Activated CD8-positive, alpha-beta T cell treated with anti-CD3 and anti-CD28 coated beads for 36 hours (primary cell): ENCODE measurements at regions not wholly inside any gene's neighbourhood (a gene's known extent, or its start where the extent isn't known, plus 50 kb on each side); places are given as distances from the start of the nearest gene placed in this dataset.

ENCODE experiments used
- ATAC-seq: fragments of 200-7000 bp; cut with Tn5 transposase; one replicate; pipeline ENCODE4 v1.10.0; 2021; ENCODE audit warnings: mild to moderate bottlenecking, moderate library complexity
- CTCF ChIA-PET: fragments of 350-600 bp; sonication (Branson Sonifier 250); formaldehyde crosslinking; loops from one replicate; lab custom pipeline; 2021; ENCODE audit warnings: antibody characterized with exemption; lab: Charles Lee
- POLR2A ChIA-PET: fragments of 350-600 bp; sonication (Branson Sonifier 250); formaldehyde crosslinking; loops from one replicate; lab custom pipeline; 2021; ENCODE audit warnings: antibody characterized with exemption; lab: Charles Lee
- DNase-seq: peaks from one replicate; pipeline ENCODE4 v3.0.0-alpha.2; 2020
- H3K27ac Mint-ChIP-seq: one replicate; pipeline ENCODE4 v1.8.0; 2021; ENCODE audit warnings: mild to moderate bottlenecking, mixed read lengths
- H3K27me3 Mint-ChIP-seq: one replicate; pipeline ENCODE4 v1.8.0; 2021; ENCODE audit warnings: mixed read lengths
- H3K36me3 Mint-ChIP-seq: one replicate; pipeline ENCODE4 v1.8.0; 2021; ENCODE audit warnings: low read depth, mixed read lengths
- H3K4me1 Mint-ChIP-seq: one replicate; pipeline ENCODE4 v1.8.0; 2021; ENCODE audit warnings: low read depth, mixed read lengths
- H3K4me3 Mint-ChIP-seq: one replicate; pipeline ENCODE4 v1.8.0; 2021; ENCODE audit warnings: mild to moderate bottlenecking, moderate library complexity, mixed read lengths
- H3K9me3 Mint-ChIP-seq: one replicate; pipeline ENCODE4 v1.8.0; 2021; ENCODE audit warnings: mixed read lengths
- CTCF ChIP-seq: fragments of 200-600 bp; IDR thresholded peaks from one replicate; pipeline ENCODE4 v1.8.0; 2022; ENCODE audit warnings: antibody characterized with exemption, mild to moderate bottlenecking
- intact Hi-C: fragments of 100-400 bp; cut with micrococcal nuclease; formaldehyde crosslinking; loops from one replicate; pipeline ENCODE4 v1.10.0; 2022

DNA sequence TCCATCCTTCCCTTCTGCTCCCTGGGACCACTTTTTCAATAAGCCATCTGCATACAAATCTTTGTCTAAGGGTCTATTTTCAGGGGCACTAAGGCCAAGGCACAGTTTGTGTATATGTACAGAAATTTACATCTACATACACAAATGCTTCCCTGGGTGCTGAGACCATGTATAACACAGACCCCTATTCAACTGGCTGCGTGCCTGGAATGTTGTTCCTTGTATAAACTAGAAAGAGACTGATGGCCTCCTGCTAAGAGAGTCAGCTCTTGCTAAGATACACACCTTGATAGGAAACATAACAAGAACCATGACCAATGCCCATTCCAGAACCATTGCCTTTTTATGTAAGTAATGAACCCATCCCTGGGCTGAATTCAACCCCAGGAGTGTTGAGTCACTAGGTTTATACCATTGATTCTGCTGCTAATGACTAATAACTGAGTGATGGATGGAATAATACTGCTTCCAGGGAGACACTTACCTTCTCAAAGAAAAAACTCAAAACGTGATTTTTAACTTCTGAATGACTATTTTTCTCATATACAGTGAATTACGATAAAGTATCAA is 290.7 kb downstream of the FGFR2 start:
- Mint-ChIP-seq H3K36me3 (no peaks in the 10 kb centered on the region), H3K27me3 (no peaks in the 10 kb centered on the region), H3K4me1 (no peaks in the 10 kb centered on the region), H3K4me3 (no peak overlapping the region), H3K27ac (no peak overlapping the region), H3K9me3 (peaks cover 2% of the 10 kb centered on the region)
- POLR2A ChIA-PET, result no interaction called here
- TF ChIP-seq CTCF, result no peak
- ATAC-seq, result no peak
- CTCF ChIA-PET, result no interaction called here
- no peak for DNase-seq
- intact Hi-C loops, result no loop called here

GRCh38 chr10:121308020-121308419 is 290.2 kb downstream of the FGFR2 start:
- intact Hi-C loops, result no loop called here
- no peak overlapping the region for H3K4me3 Mint-ChIP-seq
- peaks cover 2% of the 10 kb centered on the region for H3K9me3 Mint-ChIP-seq
- no peak overlapping the region for H3K27ac Mint-ChIP-seq
- no peak for TF ChIP-seq CTCF
- H3K36me3 Mint-ChIP-seq, result no peaks in the 10 kb centered on the region
- H3K27me3 Mint-ChIP-seq, result no peaks in the 10 kb centered on the region
- H3K4me1 Mint-ChIP-seq, result no peaks in the 10 kb centered on the region
- DNase-seq (no peak), ATAC-seq (no peak)
- POLR2A ChIA-PET, result no interaction called here
- CTCF ChIA-PET, result no interaction called here

DNA sequence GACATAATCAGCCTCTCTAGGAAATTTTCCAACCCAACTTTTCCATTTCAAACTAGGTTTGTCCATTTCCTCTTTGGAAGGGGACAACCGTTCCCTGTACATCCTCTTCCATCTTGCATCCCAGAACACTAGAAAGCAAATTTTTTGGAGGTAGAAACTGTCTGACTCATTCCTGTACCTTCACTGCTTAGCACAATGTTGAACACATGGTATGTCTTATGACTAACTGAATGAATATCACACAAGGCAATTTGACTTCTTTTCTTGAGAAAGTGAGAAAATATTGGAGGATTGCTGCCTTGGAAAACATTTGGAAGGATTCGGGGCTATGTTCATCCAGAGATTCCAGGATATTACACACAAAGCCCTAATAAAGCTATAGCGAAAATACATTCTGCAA is 289.1 kb downstream of the FGFR2 start:
- Mint-ChIP-seq H3K4me1 (no peaks in the 10 kb centered on the region), H3K27me3 (no peaks in the 10 kb centered on the region)

DNA sequence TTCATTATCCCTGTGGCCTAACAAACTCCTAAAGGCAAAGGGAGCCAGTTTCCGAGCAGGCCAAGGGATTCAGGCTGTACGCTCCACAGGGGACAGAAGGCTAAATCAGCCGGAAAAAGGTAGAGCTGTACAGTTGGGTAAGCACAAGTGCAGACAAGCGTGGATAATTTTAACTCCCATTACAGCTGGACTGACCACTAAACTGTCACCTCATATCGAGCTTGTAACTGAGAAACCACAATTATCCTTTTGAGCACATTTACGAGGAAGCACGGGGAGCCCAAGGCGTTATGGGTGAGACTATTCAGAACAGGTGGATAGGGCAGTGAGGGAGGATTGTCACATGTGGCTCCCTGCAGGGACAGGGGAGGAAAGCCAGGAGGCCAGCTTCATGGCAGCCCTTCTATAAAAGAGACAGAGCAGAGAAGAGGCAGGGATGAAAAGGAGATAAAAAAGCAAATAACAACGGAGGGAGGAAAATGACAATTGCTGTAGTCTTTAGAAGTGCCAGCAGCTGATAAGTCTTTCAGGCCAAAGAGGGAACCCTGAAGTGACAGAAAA is 288.0 kb downstream of the FGFR2 start:
- ChIA-PET POLR2A (no interaction called here), CTCF (interaction anchor here (1.0 kb wide), 1 partner anchor 15 kb away, joined by 3 read pairs; no protein-coding TSS in a partner anchor)
- Mint-ChIP-seq H3K36me3 (no peaks in the 10 kb centered on the region), H3K4me1 (no peaks in the 10 kb centered on the region), H3K4me3 (no peak overlapping the region), H3K27me3 (no peaks in the 10 kb centered on the region), H3K27ac (no peak overlapping the region), H3K9me3 (peaks cover 2% of the 10 kb centered on the region)
- ATAC-seq (no peak), DNase-seq (no peak)
- no peak for TF ChIP-seq CTCF
- intact Hi-C loops, result no loop called here

More for the DNA sequence above, 289.1 kb downstream of the FGFR2 start:
- no peak for TF ChIP-seq CTCF
- ATAC-seq, result no peak
- Mint-ChIP-seq H3K36me3 (no peaks in the 10 kb centered on the region), H3K27ac (no peak overlapping the region), H3K4me3 (no peak overlapping the region), H3K9me3 (peaks cover 2% of the 10 kb centered on the region)
- no peak for DNase-seq
- intact Hi-C loops, result no loop called here
- ChIA-PET CTCF (no interaction called here), POLR2A (no interaction called here)

- Mint-ChIP-seq H3K9me3 (peaks cover 2% of the 10 kb centered on the region), H3K36me3 (no peaks in the 10 kb centered on the region), H3K27ac (no peak overlapping the region), H3K4me3 (no peak overlapping the region), H3K4me1 (no peaks in the 10 kb centered on the region), H3K27me3 (no peaks in the 10 kb centered on the region)
- intact Hi-C loops, result no loop called here
- no peak for DNase-seq
- TF ChIP-seq CTCF, result no peak
- CTCF ChIA-PET, result no interaction called here
- POLR2A ChIA-PET, result no interaction called here
- no peak for ATAC-seq
Observed at GRCh38 chr10:121311812-121312443, 286.3 kb downstream of the FGFR2 start.
